ENCODE measurements at regions not wholly inside any gene's neighbourhood (a gene's known extent, or its start where the extent isn't known, plus 50 kb on each side); places are given as distances from the start of the nearest gene placed in this dataset.

- Mint-ChIP-seq H3K27me3 (ENCODE audit: insufficient read depth) (no peaks in the 10 kb centered on the region), H3K27ac (no peak overlapping the region), H3K4me1 (peaks cover 35% of the 10 kb centered on the region), H3K36me3 (ENCODE audit: low read depth) (no peaks in the 10 kb centered on the region), H3K9me3 (no peaks in the 10 kb centered on the region), H3K4me3 (no peak overlapping the region)
- no peaks in the 10 kb centered on the region for H3K36me3 ChIP-seq (ENCODE audit: control insufficient read depth, insufficient read depth, low read length)
- DNase-seq = no peak
- no peak overlapping the region for H3K9ac ChIP-seq (ENCODE audit: extremely low read depth, low read length, poor library complexity, severe bottlenecking)
- no peaks in the 10 kb centered on the region for H3K27me3 ChIP-seq (ENCODE audit: control insufficient read depth, insufficient read depth, low read length, poor library complexity, severe bottlenecking)
- H3K4me3 ChIP-seq (ENCODE audit: low read length) = no peak overlapping the region
- H3K9me3 ChIP-seq (ENCODE audit: control insufficient read depth, low read length) = no peaks in the 10 kb centered on the region
- H3K27ac ChIP-seq (ENCODE audit: low read depth, low read length) = no peak overlapping the region
- 85 to 86% methylated on average over 4 to 9 of the region's 9 CpGs for WGBS, 2 experiments (ENCODE audit: insufficient coverage in 1 of 2, insufficient read length in 1 of 2)
- H3K4me1 ChIP-seq (ENCODE audit: control insufficient read depth, insufficient read depth, low read length) = peaks cover 8% of the 10 kb centered on the region
- no peak for TF ChIP-seq CTCF (conservative IDR thresholded peaks at IDR 0.05)
Observed at GRCh38 chr3:13162549-13163320, 89.5 kb upstream of the IQSEC1 start.

- no peak for TF ChIP-seq CTCF (conservative IDR thresholded peaks at IDR 0.05)
- no peaks in the 10 kb centered on the region for H3K27me3 ChIP-seq (ENCODE audit: control insufficient read depth, insufficient read depth, low read length, poor library complexity, severe bottlenecking)
- peaks cover 8% of the 10 kb centered on the region for H3K4me1 ChIP-seq (ENCODE audit: control insufficient read depth, insufficient read depth, low read length)
- no peak overlapping the region for H3K4me3 ChIP-seq (ENCODE audit: low read length)
- Mint-ChIP-seq H3K4me1 (peaks cover 36% of the 10 kb centered on the region), H3K9me3 (peaks cover 6% of the 10 kb centered on the region), H3K27ac (no peak overlapping the region), H3K36me3 (ENCODE audit: low read depth) (no peaks in the 10 kb centered on the region), H3K4me3 (no peak overlapping the region), H3K27me3 (ENCODE audit: insufficient read depth) (no peaks in the 10 kb centered on the region)
- H3K9me3 ChIP-seq (ENCODE audit: control insufficient read depth, low read length) = peaks cover 5% of the 10 kb centered on the region
- no peak for DNase-seq
- no peak overlapping the region for H3K27ac ChIP-seq (ENCODE audit: low read depth, low read length)
- H3K36me3 ChIP-seq (ENCODE audit: control insufficient read depth, insufficient read depth, low read length) = no peaks in the 10 kb centered on the region
- 88 to 96% methylated on average over 16 to 18 of the region's 18 CpGs for WGBS, 2 experiments (ENCODE audit: insufficient coverage in 1 of 2, insufficient read length in 1 of 2)
- no peak overlapping the region for H3K9ac ChIP-seq (ENCODE audit: extremely low read depth, low read length, poor library complexity, severe bottlenecking)
Observed at GRCh38 chr3:13161771-13162535, 88.7 kb upstream of the IQSEC1 start.

GRCh38 chr3:13161021-13161759 lies 88.0 kb upstream of the IQSEC1 start:
- H3K4me3 Mint-ChIP-seq = no peak overlapping the region
- Histone ChIP-seq H3K9me3 (ENCODE audit: control insufficient read depth, low read length) (peaks cover 13% of the 10 kb centered on the region), H3K4me3 (ENCODE audit: low read length) (no peak overlapping the region), H3K27me3 (ENCODE audit: control insufficient read depth, insufficient read depth, low read length, poor library complexity, severe bottlenecking) (no peaks in the 10 kb centered on the region), H3K27ac (ENCODE audit: low read depth, low read length) (no peak overlapping the region), H3K9ac (ENCODE audit: extremely low read depth, low read length, poor library complexity, severe bottlenecking) (no peak overlapping the region), H3K36me3 (ENCODE audit: control insufficient read depth, insufficient read depth, low read length) (no peaks in the 10 kb centered on the region), H3K4me1 (ENCODE audit: control insufficient read depth, insufficient read depth, low read length) (peaks cover 8% of the 10 kb centered on the region)
- peaks cover 34% of the 10 kb centered on the region for H3K4me1 Mint-ChIP-seq
- DNase-seq = peak; percentile 70
- no peaks in the 10 kb centered on the region for H3K36me3 Mint-ChIP-seq (ENCODE audit: low read depth)
- H3K27me3 Mint-ChIP-seq (ENCODE audit: insufficient read depth) = no peaks in the 10 kb centered on the region
- WGBS, 2 experiments (ENCODE audit: insufficient coverage in 1 of 2, insufficient read length in 1 of 2) = 84 to 86% methylated on average over 15 to 21 of the region's 21 CpGs
- peak overlapping the region; percentile 60 for H3K27ac Mint-ChIP-seq
- H3K9me3 Mint-ChIP-seq = peaks cover 14% of the 10 kb centered on the region
- TF ChIP-seq CTCF (conservative IDR thresholded peaks at IDR 0.05) = no peak

Data from endodermal cell (in vitro differentiated cells).